HG03469 (cell line): ENCODE measurements at regions not wholly inside any gene's neighbourhood (a gene's known extent, or its start where the extent isn't known, plus 50 kb on each side); places are given as distances from the start of the nearest gene placed in this dataset.

Experiments used
- ATAC-seq: cut with Tn5 transposase; IDR thresholded peaks from one replicate; pipeline ENCODE4 v1.9.1; 2021; ENCODE audit warnings: mild to moderate bottlenecking, moderate library complexity, moderate number of reproducible peaks; ENCODE audit not compliant: unreplicated experiment

DNA sequence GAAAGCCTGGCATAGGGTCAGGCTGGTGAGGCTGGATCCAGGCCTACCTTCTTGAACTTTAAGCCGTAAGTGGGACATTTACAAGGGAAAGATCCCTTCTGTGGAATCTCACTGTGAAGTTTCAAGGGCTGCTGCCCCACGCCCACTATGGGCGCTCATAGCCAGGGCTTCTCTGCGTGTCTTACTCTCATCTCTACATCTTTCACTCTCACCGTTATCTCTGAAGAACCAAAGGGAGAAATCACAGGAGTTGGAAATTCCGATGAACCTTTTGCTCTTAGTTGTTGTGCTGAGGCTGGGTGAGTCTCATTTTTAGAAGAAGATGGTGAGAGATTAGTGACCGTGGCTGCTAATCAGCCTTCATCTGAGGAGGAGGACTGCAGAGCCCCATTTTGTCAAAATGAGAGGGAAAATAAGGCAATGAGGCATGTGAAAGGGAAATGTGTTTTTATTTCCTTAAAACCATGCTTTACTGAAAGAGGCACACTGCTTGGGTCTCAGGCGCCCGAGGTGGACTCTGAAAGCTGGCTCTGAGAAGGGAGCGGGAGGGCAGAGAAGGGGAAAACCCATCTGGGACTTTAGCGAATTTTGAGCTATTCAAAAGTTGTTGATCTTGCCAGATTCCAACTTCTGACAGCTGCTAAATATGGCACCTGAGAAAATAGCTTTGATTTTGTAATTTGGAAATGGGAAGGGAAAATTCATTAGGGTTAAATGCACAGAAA is 301.5 kb downstream of the CLIC5 start:
- no peak for ATAC-seq
